HG03103 (cell line): ENCODE measurements at regions not wholly inside any gene's neighbourhood (a gene's known extent, or its start where the extent isn't known, plus 50 kb on each side); places are given as distances from the start of the nearest gene placed in this dataset.
A peak's percentile ranks its signal among the peaks of the same experiment; 100 is the strongest.

ENCODE experiments used
- ATAC-seq: cut with Tn5 transposase; IDR thresholded peaks from one replicate; pipeline ENCODE4 v1.9.1; 2021; ENCODE audit warnings: low read depth; ENCODE audit not compliant: unreplicated experiment

DNA sequence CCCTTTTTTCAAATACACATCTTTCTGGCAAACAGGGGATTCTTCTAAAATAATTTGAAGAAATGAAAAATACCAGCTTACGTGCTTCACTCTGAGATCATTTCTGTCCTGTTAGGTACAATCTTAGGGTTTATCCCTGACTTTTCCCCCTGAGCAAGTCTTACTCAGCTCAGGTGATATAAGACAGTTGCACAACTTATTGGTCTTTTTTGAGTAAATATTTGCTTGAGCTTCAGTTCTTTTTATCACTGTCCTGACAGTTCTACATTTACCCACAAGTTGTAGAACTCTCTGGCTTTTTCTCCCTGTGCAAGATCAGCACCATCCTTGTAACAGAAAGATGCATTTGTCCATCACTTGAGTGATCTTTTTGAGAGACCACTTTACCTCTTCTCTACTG is 84.9 kb downstream of the MID1IP1 start:
- no peak for ATAC-seq

DNA sequence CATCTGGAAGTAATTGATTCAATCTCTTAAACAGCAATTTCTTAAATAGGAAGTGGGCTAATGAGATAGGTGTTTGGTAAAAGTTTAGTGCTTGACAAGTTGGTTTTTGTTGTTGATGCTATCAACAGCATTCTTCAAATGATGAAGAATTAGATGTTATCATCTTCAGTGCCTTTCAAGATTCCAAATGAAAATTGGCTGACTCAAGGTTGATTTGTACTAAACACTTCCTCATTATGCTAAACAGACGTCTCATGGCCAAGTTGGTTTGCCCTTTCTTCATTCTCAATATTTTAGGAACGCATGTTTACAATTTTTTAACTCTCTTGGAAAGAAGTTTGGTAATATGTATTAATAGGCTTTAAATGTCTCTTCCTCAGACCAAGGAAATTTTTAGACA is 86.0 kb downstream of the MID1IP1 start:
- no peak for ATAC-seq

DNA sequence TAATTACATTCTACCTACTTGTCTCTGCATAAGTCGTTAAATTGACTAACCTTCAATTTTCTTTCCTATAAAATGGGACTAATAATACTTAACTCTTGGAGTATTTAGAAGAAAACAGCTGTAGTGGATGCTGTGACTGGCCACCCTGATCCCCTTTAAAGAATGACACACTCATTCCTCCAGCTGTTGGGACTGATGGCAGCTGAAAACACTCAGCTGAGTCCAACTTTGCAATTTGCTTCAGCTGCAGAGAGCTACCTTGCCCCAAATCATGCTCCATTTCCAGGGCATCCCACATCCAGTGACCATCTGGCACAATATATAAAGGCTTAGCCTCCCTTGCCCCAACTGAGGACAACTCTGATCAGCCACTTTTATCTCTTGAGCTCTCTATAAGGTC is 89.1 kb downstream of the MID1IP1 start:
- ATAC-seq = no peak

DNA sequence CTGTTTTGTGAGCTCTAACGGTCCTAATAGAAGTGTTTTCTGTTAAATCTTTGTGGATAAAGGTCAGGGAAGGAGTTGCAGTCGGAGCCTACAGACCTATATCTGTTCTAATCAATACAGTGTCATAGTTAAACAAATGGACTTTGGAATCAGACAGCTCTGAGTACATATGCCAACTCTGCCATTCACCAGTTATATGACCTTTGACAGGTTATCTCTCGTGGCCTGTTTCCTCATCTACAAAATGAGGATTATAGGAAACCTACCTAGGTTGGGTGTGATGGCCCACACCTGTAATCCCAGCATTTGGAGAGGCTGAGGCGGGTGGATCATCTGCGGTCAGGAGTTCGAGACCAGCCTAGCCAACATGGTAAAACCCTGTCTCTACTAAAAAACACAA is 89.7 kb downstream of the MID1IP1 start:
- no peak for ATAC-seq

- peak; percentile 76 for ATAC-seq
Measured at GRCh38 chrX:38891641-38892413, 90.6 kb downstream of the MID1IP1 start.

DNA sequence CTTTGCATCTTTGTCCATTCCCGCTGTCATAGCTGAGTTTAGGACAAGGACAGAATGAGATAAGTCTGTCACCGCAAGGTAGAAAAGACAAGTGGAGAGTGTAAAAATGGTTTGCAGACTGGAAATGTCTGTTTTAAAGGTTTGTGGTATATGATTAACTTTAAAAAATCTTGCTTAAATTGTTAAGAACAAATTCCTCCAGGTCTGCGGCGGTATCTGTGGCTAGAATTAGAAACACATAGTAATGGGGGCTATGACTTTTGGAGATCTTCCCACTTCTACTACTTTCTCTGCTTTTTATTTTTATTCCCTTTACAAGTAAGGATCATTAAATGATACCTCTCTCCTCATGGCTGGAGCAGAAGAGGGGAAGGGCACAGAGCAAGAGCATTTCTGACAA is 92.2 kb downstream of the MID1IP1 start:
- no peak for ATAC-seq

- ATAC-seq = no peak
Measured at GRCh38 chrX:38895775-38896174, 94.5 kb downstream of the MID1IP1 start.

DNA sequence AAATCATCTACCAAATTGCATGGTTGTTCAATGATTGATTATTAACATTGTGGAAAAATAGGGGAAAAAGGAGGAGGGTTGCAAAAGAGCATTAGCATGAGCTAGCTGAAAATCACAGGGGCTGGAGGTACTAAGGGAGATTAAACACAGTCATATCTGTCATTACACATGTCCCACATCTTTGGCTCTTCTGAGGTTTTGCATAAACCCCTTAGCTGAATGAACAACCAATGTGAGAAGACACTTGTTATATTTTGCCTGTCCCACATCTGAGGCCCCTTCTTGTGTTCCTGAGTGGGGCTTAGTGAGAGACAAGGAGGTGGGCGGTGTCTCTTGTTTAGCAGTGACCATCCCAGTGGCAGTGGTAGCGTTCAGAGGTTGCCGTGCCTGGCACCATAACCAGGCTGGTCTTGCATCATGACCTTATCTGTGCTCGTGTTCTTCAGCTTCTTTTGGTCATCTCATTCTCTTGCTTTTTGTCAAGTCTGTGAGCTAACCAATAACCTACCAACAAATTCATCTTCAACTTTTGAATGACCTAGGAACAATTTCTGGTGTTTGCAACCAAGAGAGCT is 95.6 kb downstream of the MID1IP1 start:
- ATAC-seq = no peak

- no peak for ATAC-seq
Measured at GRCh38 chrX:38898261-38898660, 97.0 kb downstream of the MID1IP1 start.

DNA sequence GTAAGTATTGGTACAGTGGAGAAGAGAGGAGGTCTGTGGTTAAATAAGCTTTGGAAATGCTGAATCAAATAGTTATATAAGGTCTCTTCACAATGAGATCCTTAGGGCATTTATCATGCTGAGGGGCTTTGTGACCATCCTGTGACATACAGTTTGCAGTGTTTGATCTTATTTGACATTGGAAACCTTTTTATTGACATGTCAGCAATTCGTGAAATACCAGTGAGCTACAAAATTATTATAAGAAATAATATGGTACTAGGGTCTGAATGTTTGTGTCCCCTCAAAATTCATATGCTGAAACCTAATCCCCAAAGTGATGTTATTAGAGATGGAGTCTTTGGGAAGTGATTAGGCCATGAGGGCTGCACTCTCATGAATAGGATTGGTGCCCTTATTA is 98.4 kb downstream of the MID1IP1 start:
- no peak for ATAC-seq

- no peak for ATAC-seq
Measured at GRCh38 chrX:38900719-38901118, 99.5 kb downstream of the MID1IP1 start.

- ATAC-seq = no peak
Measured at GRCh38 chrX:38902972-38903492, 101.8 kb downstream of the MID1IP1 start.

- ATAC-seq = no peak
Measured at GRCh38 chrX:38916801-38917200, 115.5 kb downstream of the MID1IP1 start.

GRCh38 chrX:38917954-38918353 is 116.7 kb downstream of the MID1IP1 start:
- no peak for ATAC-seq

- ATAC-seq = no peak
Measured at GRCh38 chrX:38919202-38919601, 117.9 kb downstream of the MID1IP1 start.

DNA sequence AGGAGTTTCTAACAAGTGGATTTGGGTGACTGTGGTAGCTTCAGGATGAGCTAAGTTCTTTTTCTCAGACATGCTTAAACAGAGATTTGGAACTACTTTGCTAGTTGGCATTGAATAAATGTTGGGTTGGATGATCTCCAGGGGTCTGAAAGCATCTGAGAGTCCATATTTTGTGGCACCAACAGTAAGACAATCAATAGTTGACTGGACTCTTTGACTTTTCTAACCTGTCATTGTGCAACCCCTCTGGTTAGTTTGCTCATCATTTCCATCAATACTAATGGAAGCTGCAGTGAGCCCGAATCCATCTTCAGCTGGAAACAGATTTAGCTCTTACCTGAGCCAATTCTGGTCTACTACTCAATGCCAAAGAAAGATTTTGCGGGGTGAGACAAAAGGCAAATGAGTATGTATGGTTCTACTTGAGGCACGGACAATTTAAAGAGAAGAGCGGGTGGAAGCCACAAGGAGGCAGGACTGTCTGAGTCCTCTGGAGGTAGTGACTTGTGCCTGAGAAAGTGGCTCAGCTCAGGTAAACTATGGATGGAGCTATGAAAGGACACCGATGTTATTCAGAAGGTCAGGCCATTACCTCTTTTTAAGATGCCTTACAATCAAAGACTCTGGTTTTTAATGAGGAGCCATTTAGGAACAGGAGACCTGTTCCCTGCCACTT is 118.7 kb downstream of the MID1IP1 start:
- ATAC-seq = no peak

GRCh38 chrX:38923451-38923969 is 122.3 kb downstream of the MID1IP1 start:
- no peak for ATAC-seq

DNA sequence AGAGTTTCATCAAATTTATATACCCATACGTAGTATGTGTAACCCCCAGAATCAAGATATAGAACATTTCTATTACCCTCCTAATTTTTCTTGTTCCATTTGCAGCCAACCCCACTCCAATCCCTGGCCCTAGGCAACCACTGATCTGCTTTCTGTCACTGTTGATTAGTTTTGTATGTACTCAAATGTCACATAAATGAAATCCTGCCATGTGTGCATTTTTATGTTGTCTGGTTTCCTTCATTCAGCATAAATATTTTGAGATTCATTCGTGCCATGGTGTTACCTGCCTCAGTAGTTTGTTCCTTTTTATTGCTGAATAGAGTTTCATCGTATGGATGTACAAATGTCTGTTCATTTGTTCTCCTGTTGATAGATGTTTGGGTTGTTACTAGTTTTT is 126.3 kb downstream of the MID1IP1 start:
- no peak for ATAC-seq

DNA sequence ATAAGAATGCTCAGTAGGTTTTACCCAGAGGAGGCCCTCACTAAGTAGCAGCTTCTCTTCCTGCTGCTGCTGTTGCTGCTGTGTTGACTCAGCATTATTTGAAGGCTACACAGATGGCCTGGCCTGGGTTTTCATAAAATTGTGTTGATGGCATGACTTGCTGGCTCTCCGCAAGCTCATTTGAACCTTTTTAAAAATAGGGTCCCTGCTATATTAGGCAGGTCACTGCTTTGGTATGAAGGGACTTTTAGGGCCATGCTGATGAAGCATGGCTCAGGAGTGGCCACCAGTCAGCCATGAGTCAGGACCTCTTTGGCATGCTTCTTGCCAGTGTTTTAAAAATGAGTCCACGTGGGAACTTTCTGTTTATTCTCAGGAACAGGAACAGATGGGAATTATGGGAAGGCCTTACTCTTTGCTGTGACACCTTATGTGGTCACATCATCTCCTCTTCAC is 128.7 kb downstream of the MID1IP1 start:
- no peak for ATAC-seq

DNA sequence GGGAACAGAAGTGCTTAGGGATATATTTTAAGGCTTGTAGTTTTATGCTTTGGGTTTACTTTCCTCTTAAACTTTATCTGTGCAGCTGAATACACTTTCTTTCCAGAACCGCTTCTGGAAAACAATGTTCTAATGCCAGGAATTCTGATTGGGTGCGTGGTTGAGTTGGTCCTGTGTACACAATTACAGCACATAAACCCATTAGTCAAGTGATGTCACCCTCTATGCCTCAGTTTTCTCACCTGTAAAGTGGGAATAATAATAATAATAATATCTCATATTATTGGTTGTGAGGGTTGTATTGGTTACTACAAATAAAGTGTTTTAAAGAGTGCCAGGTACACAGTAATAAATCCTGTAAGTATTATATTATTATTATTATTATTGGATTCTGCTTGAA is 129.2 kb downstream of the MID1IP1 start:
- no peak for ATAC-seq

- no peak for ATAC-seq
Measured at GRCh38 chrX:38935561-38935960, 134.3 kb downstream of the MID1IP1 start.
